H9 (cell line): ENCODE measurements at regions not wholly inside any gene's neighbourhood (a gene's known extent, or its start where the extent isn't known, plus 50 kb on each side); places are given as distances from the start of the nearest gene placed in this dataset.

Experiments
- DNase-seq: peaks from one replicate; pipeline ENCODE4 v3.0.0-alpha.2; 2017
- H2AFZ ChIP-seq: one replicate; pipeline ENCODE4 v1.6.1; 2013; ENCODE audit warnings: mild to moderate bottlenecking, low read length, control low read depth, moderate library complexity
- H2AK5ac ChIP-seq: 2 replicates; pipeline ENCODE4 v1.6.1; 2013; ENCODE audit warnings: low read length, control low read depth, mixed read lengths; ENCODE audit not compliant: insufficient read length
- H2BK120ac ChIP-seq: one replicate; pipeline ENCODE4 v1.6.1; 2013; ENCODE audit warnings: low read depth, mild to moderate bottlenecking, low read length, control low read depth, inconsistent platforms; ENCODE audit not compliant: poor library complexity, severe bottlenecking
- H2BK12ac ChIP-seq: 2 replicates; pipeline ENCODE4 v1.6.1; 2013; ENCODE audit warnings: low read length, control low read depth, mixed read lengths, low read depth; ENCODE audit not compliant: insufficient read length
- H2BK15ac ChIP-seq: 2 replicates; pipeline ENCODE4 v1.6.1; 2013; ENCODE audit warnings: low read depth, low read length, control low read depth
- H2BK20ac ChIP-seq: one replicate; pipeline ENCODE4 v1.6.1; 2013; ENCODE audit warnings: low read depth, mild to moderate bottlenecking, low read length, control low read depth, inconsistent platforms; ENCODE audit not compliant: poor library complexity, severe bottlenecking
- H2BK5ac ChIP-seq: 2 replicates; pipeline ENCODE4 v1.6.1; 2013; ENCODE audit warnings: low read length, control low read depth, mixed read lengths; ENCODE audit not compliant: insufficient read length
- H3K14ac ChIP-seq: 2 replicates; pipeline ENCODE4 v1.6.1; 2013; ENCODE audit warnings: low read length, control low read depth; ENCODE audit not compliant: insufficient read depth
- H3K18ac ChIP-seq: 2 replicates; pipeline ENCODE4 v1.6.1; 2013; ENCODE audit warnings: low read depth, mild to moderate bottlenecking, mixed read lengths, low read length, control low read depth; ENCODE audit not compliant: insufficient read length
- H3K23ac ChIP-seq: 2 replicates; pipeline ENCODE4 v1.6.1; 2013; ENCODE audit warnings: low read length, control low read depth, mixed read lengths, low read depth; ENCODE audit not compliant: insufficient read length
- H3K23me2 ChIP-seq: 2 replicates; pipeline ENCODE4 v1.6.1; 2013; ENCODE audit warnings: low read depth, mild to moderate bottlenecking, mixed read lengths, low read length, control low read depth; ENCODE audit not compliant: insufficient read length, poor library complexity, severe bottlenecking
- H3K27ac ChIP-seq: 2 replicates; pipeline ENCODE4 v1.5.1; 2013; ENCODE audit warnings: low read length, control low read depth, mixed read lengths, low read depth; ENCODE audit not compliant: insufficient read length
- H3K27me3 ChIP-seq: 2 replicates; pipeline ENCODE4 v1.6.1; 2013; ENCODE audit warnings: low read length, control low read depth, inconsistent platforms; ENCODE audit not compliant: insufficient read depth
- H3K4ac ChIP-seq: 2 replicates; pipeline ENCODE4 v1.6.1; 2013; ENCODE audit warnings: low read depth, mild to moderate bottlenecking, control low read depth, inconsistent platforms, low read length, moderate library complexity
- H3K4me1 ChIP-seq: 2 replicates; pipeline ENCODE4 v1.6.1; 2013; ENCODE audit warnings: low read length, control low read depth, inconsistent platforms; ENCODE audit not compliant: insufficient read depth
- H3K4me2 ChIP-seq: 2 replicates; pipeline ENCODE4 v1.6.1; 2013; ENCODE audit warnings: low read length, control low read depth, mixed read lengths; ENCODE audit not compliant: insufficient read length, insufficient read depth
- H3K56ac ChIP-seq: 2 replicates; pipeline ENCODE4 v1.6.1; 2013; ENCODE audit warnings: low read depth, mild to moderate bottlenecking, mixed read lengths, low read length, control low read depth; ENCODE audit not compliant: insufficient read length
- H3K79me1 ChIP-seq: 2 replicates; pipeline ENCODE4 v1.6.1; 2013; ENCODE audit warnings: low read depth, mild to moderate bottlenecking, moderate library complexity, low read length, control low read depth, inconsistent platforms; ENCODE audit not compliant: insufficient read depth, poor library complexity, severe bottlenecking
- H3K79me2 ChIP-seq: 2 replicates; pipeline ENCODE4 v1.6.1; 2013; ENCODE audit warnings: low read length, control low read depth, inconsistent platforms; ENCODE audit not compliant: insufficient read depth
- H3K9ac ChIP-seq: 2 replicates; pipeline ENCODE4 v1.6.1; 2013; ENCODE audit warnings: low read length, control low read depth, mixed read lengths; ENCODE audit not compliant: insufficient read length; ENCODE audit errors: extremely low read depth
- H3K9me3 ChIP-seq: one replicate; pipeline ENCODE4 v1.6.1; 2013; ENCODE audit warnings: low read depth, low read length, inconsistent platforms; ENCODE audit not compliant: control insufficient read depth
- H3T11ph ChIP-seq: one replicate; pipeline ENCODE4 v1.6.1; 2013; ENCODE audit warnings: mild to moderate bottlenecking, low read length, control low read depth, inconsistent platforms
- H4K20me1 ChIP-seq: one replicate; pipeline ENCODE4 v1.6.1; 2013; ENCODE audit not compliant: control insufficient read depth, insufficient read length, insufficient read depth
- H4K5ac ChIP-seq: 2 replicates; pipeline ENCODE4 v1.6.1; 2013; ENCODE audit warnings: low read depth, mild to moderate bottlenecking, mixed read lengths, low read length, control low read depth; ENCODE audit not compliant: insufficient read length
- H4K8ac ChIP-seq: replicated peaks from 2 replicates; pipeline ENCODE4 v1.6.1; 2013; ENCODE audit warnings: low read length, control low read depth, mixed read lengths, low read depth; ENCODE audit not compliant: insufficient read length
- H4K91ac ChIP-seq: 2 replicates; pipeline ENCODE4 v1.6.1; 2013; ENCODE audit warnings: low read depth, mild to moderate bottlenecking, moderate library complexity, mixed read lengths, low read length, control low read depth; ENCODE audit not compliant: insufficient read length
- H3K27ac Mint-ChIP-seq, 3 experiments: 2 replicates in 2 of 3; 3 replicates in 1 of 3; pipeline ENCODE4 v1.8.0; 2020 to 2021; ENCODE audit warnings: mixed read lengths in 3 of 3, mild to moderate bottlenecking in 1 of 3, moderate library complexity in 1 of 3
- H3K27me3 Mint-ChIP-seq: 2 replicates; pipeline ENCODE4 v1.8.0; 2021; ENCODE audit warnings: low read depth, mild to moderate bottlenecking, moderate library complexity, mixed read lengths
- H3K36me3 Mint-ChIP-seq, 3 experiments: 2 replicates in 2 of 3; 3 replicates in 1 of 3; pipeline ENCODE4 v1.8.0; 2020 to 2021; ENCODE audit warnings: low read depth in 3 of 3, mixed read lengths in 3 of 3; ENCODE audit not compliant: insufficient read depth in 1 of 3
- H3K4me1 Mint-ChIP-seq, 2 experiments: 2 replicates each; pipeline ENCODE4 v1.8.0; 2020; ENCODE audit warnings: mixed read lengths in 2 of 2
- H3K4me3 Mint-ChIP-seq, 2 experiments: 2 replicates in 1 of 2; 3 replicates in 1 of 2; pipeline ENCODE4 v1.8.0; 2020 to 2021; ENCODE audit warnings: mild to moderate bottlenecking in 2 of 2, mixed read lengths in 2 of 2, moderate library complexity in 1 of 2
- H3K9me3 Mint-ChIP-seq, 2 experiments: 2 replicates in 1 of 2; 3 replicates in 1 of 2; pipeline ENCODE4 v1.8.0; 2020; ENCODE audit warnings: mild to moderate bottlenecking in 2 of 2, mixed read lengths in 2 of 2, moderate library complexity in 1 of 2
- CTCF ChIP-seq: fragments of 200-600 bp; sonication (generic); conservative IDR thresholded peaks from 3 replicates; pipeline ENCODE4 v1.8.0; 2021; ENCODE audit warnings: antibody characterized with exemption, mild to moderate bottlenecking
- WGBS: extraction: QIAGEN DNeasy Blood & Tissue Kit; methylation state at CpG from one replicate; pipeline ENCODE4 v1.1.7; 2013; ENCODE audit warnings: missing lambda C conversion rate, low lambda C conversion rate, mixed read lengths; ENCODE audit not compliant: insufficient read length; ENCODE audit errors: extremely low coverage; 5-methylcytosine and 5-hydroxymethylcytosine counted together

GRCh38 chr4:140316799-140317198, 56.6 kb upstream of the SCOC start:
- no peak overlapping the region for H2BK12ac ChIP-seq
- no peak overlapping the region for H3K4me2 ChIP-seq
- Mint-ChIP-seq H3K4me1 (peaks cover 27% of the 10 kb centered on the region in 2 experiments), H3K27ac (no peak overlapping the region), H3K27me3 (peaks cover 91% of the 10 kb centered on the region), H3K9me3 (peaks cover 0 to 6% of the 10 kb centered on the region in 2 experiments; a peak in 4 of 5 replicates), H3K36me3 (no peaks in the 10 kb centered on the region), H3K4me3 (no peak overlapping the region)
- no peak overlapping the region for H2BK5ac ChIP-seq
- no peaks in the 10 kb centered on the region for H3K79me2 ChIP-seq
- H3K14ac ChIP-seq = no peak overlapping the region
- H4K8ac ChIP-seq = no peak overlapping the region
- no peaks in the 10 kb centered on the region for H4K20me1 ChIP-seq
- no peak overlapping the region for H3K23ac ChIP-seq
- H2BK20ac ChIP-seq = no peak overlapping the region
- H3K27me3 ChIP-seq = peaks cover 26% of the 10 kb centered on the region
- WGBS = no CpG with 5 or more reads among the region's 5 CpGs
- no peak overlapping the region for H3T11ph ChIP-seq
- no peak overlapping the region for H2BK120ac ChIP-seq
- H4K5ac ChIP-seq = no peak overlapping the region
- no peaks in the 10 kb centered on the region for H3K9me3 ChIP-seq
- no peak overlapping the region for H2BK15ac ChIP-seq
- no peaks in the 10 kb centered on the region for H3K23me2 ChIP-seq
- H3K18ac ChIP-seq = no peak overlapping the region
- no peak overlapping the region for H2AK5ac ChIP-seq
- 0 out of 2 replicates have a peak, but pooled peaks cover 4% of the 10 kb centered on the region for H3K4me1 ChIP-seq
- no peak overlapping the region for H3K27ac ChIP-seq
- no peak overlapping the region for H4K91ac ChIP-seq
- no peak for DNase-seq
- no peak overlapping the region for H3K4ac ChIP-seq
- TF ChIP-seq CTCF = no peak
- H2AFZ ChIP-seq = no peak overlapping the region
- no peak overlapping the region for H3K9ac ChIP-seq
- H3K79me1 ChIP-seq = no peaks in the 10 kb centered on the region
- H3K56ac ChIP-seq = no peak overlapping the region
